HEK293T (cell line): ENCODE measurements at regions not wholly inside any gene's neighbourhood (a gene's known extent, or its start where the extent isn't known, plus 50 kb on each side); places are given as distances from the start of the nearest gene placed in this dataset.
"Not testable (repeated sequence)": the region's sequence is repeated elsewhere in the genome, so short reads cannot be mapped to it uniquely, and the experiment has no call there.

Experiments used
- CTCF ChIA-PET: fragments of 350-600 bp; formaldehyde crosslinking; extraction: SDS; loops from one replicate; lab custom pipeline; 2021; ENCODE audit warnings: antibody characterized with exemption, inconsistent platforms; lab: Yijun Ruan, JAX
- POLR2A ChIA-PET: fragments of 350-600 bp; formaldehyde crosslinking; extraction: SDS; loops from one replicate; lab custom pipeline; 2020; ENCODE audit warnings: antibody characterized with exemption, inconsistent platforms; lab: Yijun Ruan, JAX
- DNase-seq: peaks from one replicate; pipeline ENCODE4 v3.0.0; 2012; ENCODE audit warnings: mixed read lengths; ENCODE audit errors: extremely low spot score
- ARNT ChIP-seq: fragments of 450-650 bp; IDR thresholded peaks from 2 replicates; pipeline ENCODE4 v1.6.1; 2017; ENCODE audit warnings: mild to moderate bottlenecking
- BHLHE40 ChIP-seq: fragments of 450-650 bp; IDR thresholded peaks from 2 replicates; pipeline ENCODE4 v1.6.1; 2016; ENCODE audit warnings: mild to moderate bottlenecking, moderate library complexity, borderline replicate concordance
- CTBP1 ChIP-seq: fragments of 450-650 bp; IDR thresholded peaks from 2 replicates; pipeline ENCODE4 v1.6.1; 2016; ENCODE audit warnings: borderline replicate concordance
- ELF4 ChIP-seq: fragments of 450-650 bp; IDR thresholded peaks from 2 replicates; pipeline ENCODE4 v1.6.1; 2017; ENCODE audit warnings: antibody characterized with exemption
- FOXA1 ChIP-seq: fragments of 450-650 bp; IDR thresholded peaks from 2 replicates; pipeline ENCODE4 v1.6.1; 2016; ENCODE audit warnings: mild to moderate bottlenecking
- FOXK2 ChIP-seq: fragments of 450-650 bp; IDR thresholded peaks from 2 replicates; pipeline ENCODE4 v1.6.1; 2016; ENCODE audit warnings: mild to moderate bottlenecking
- FOXM1 ChIP-seq: fragments of 450-650 bp; IDR thresholded peaks from 2 replicates; pipeline ENCODE4 v1.6.1; 2017; ENCODE audit warnings: mild to moderate bottlenecking, borderline replicate concordance
- HDGF ChIP-seq: fragments of 450-650 bp; IDR thresholded peaks from 2 replicates; pipeline ENCODE4 v1.6.1; 2017; ENCODE audit warnings: antibody characterized with exemption, borderline replicate concordance
- L3MBTL2 ChIP-seq: fragments of 450-650 bp; conservative IDR thresholded peaks from 2 replicates; pipeline ENCODE4 v1.6.1; 2016; ENCODE audit warnings: mild to moderate bottlenecking
- LEF1 ChIP-seq: fragments of 450-650 bp; IDR thresholded peaks from 2 replicates; pipeline ENCODE4 v1.6.1; 2017; ENCODE audit warnings: mild to moderate bottlenecking, borderline replicate concordance
- NFRKB ChIP-seq: fragments of 450-650 bp; IDR thresholded peaks from 2 replicates; pipeline ENCODE4 v1.6.1; 2016; ENCODE audit warnings: mild to moderate bottlenecking, moderate library complexity
- PKNOX1 ChIP-seq: fragments of 450-650 bp; IDR thresholded peaks from 2 replicates; pipeline ENCODE4 v1.6.1; 2016
- SP1 ChIP-seq: fragments of 450-650 bp; IDR thresholded peaks from 2 replicates; pipeline ENCODE4 v1.6.1; 2017
- SUZ12 ChIP-seq: fragments of 450-650 bp; IDR thresholded peaks from 2 replicates; pipeline ENCODE4 v1.6.1; 2016; ENCODE audit warnings: mild to moderate bottlenecking
- TARDBP ChIP-seq: fragments of 450-650 bp; IDR thresholded peaks from 2 replicates; pipeline ENCODE4 v1.6.1; 2016
- ZNF384 ChIP-seq: fragments of 450-650 bp; IDR thresholded peaks from 2 replicates; pipeline ENCODE4 v1.6.1; 2016

- CTCF ChIA-PET, DNase-seq, POLR2A ChIA-PET: not testable (repeated sequence)
Observed at GRCh38 chrX:132302687-132303086, 83.4 kb upstream of the RAP2C start.

- CTCF ChIA-PET = no interaction called here
- TF ChIP-seq TARDBP (no peak), FOXA1 (no peak), FOXM1 (no peak), LEF1 (no peak), HDGF (no peak), ZNF384 (no peak), ELF4 (no peak), BHLHE40 (no peak), SUZ12 (no peak), FOXK2 (no peak), PKNOX1 (no peak), CTBP1 (no peak), NFRKB (no peak), ARNT (no peak)
- DNase-seq = no peak
- POLR2A ChIA-PET = no interaction called here
Observed at GRCh38 chrX:132294776-132295495, 75.7 kb upstream of the RAP2C start.

GRCh38 chrX:132294192-132294591 lies 74.9 kb upstream of the RAP2C start:
- TF ChIP-seq HDGF (no peak), L3MBTL2 (no peak), LEF1 (no peak), NFRKB (no peak), CTBP1 (no peak), SUZ12 (no peak), ELF4 (no peak), ZNF384 (no peak), FOXM1 (no peak), TARDBP (no peak), FOXA1 (no peak), ARNT (no peak), SP1 (no peak), PKNOX1 (no peak), FOXK2 (no peak), BHLHE40 (no peak)
- no peak for DNase-seq
- ChIA-PET CTCF (no interaction called here), POLR2A (no interaction called here)

GRCh38 chrX:132292793-132293192 lies 73.5 kb upstream of the RAP2C start:
- no peak for TF ChIP-seq SUZ12
- TF ChIP-seq PKNOX1 = peak; percentile 47; the same call in 1 of the 2 replicates
- DNase-seq = peak; percentile 78
- POLR2A ChIA-PET = interaction anchor here (0.6 kb wide), 1 partner anchor 186 kb away, joined by 3 read pairs; no protein-coding TSS in a partner anchor

GRCh38 chrX:132277953-132278614 lies 58.8 kb upstream of the RAP2C start:
- POLR2A ChIA-PET = no interaction called here

More at GRCh38 chrX:132292793-132293192, 73.5 kb upstream of the RAP2C start:
- CTCF ChIA-PET = interaction anchor here (0.6 to 1.4 kb wide), 13 partner anchors 12 to 845 kb away, joined by 3 to 21 read pairs (median 3); no protein-coding TSS in a partner anchor

More at GRCh38 chrX:132277953-132278614, 58.8 kb upstream of the RAP2C start:
- no peak for DNase-seq
- TF ChIP-seq FOXM1 (no peak), ARNT (no peak), BHLHE40 (no peak), ZNF384 (no peak), PKNOX1 (no peak), NFRKB (no peak), L3MBTL2 (no peak), FOXK2 (no peak), LEF1 (no peak), SP1 (no peak), SUZ12 (no peak), CTBP1 (no peak), TARDBP (no peak)
- CTCF ChIA-PET = no interaction called here
